HCT116 (cell line): ENCODE measurements at regions not wholly inside any gene's neighbourhood (a gene's known extent, or its start where the extent isn't known, plus 50 kb on each side); places are given as distances from the start of the nearest gene placed in this dataset.

ENCODE experiments used
- FOSL1 ChIP-seq: IDR thresholded peaks from 2 replicates; pipeline ENCODE4 v1.6.1; 2012; ENCODE audit warnings: low read depth
- POLR2A ChIP-seq: IDR thresholded peaks from 2 replicates; pipeline ENCODE4 v1.7.0; 2011; ENCODE audit warnings: borderline replicate concordance; ENCODE audit not compliant: insufficient read depth, insufficient read length; ENCODE audit errors: extremely low read depth
- POLR2AphosphoS5 ChIP-seq: IDR thresholded peaks from 2 replicates; pipeline ENCODE4 v1.6.1; 2011; ENCODE audit warnings: mild to moderate bottlenecking, low read depth, low read length, moderate library complexity
- YY1 ChIP-seq: IDR thresholded peaks from 2 replicates; pipeline ENCODE4 v1.6.1; 2011; ENCODE audit warnings: low read length, low read depth, moderate library complexity, mild to moderate bottlenecking; ENCODE audit not compliant: insufficient replicate concordance; ENCODE audit errors: extremely low read depth

- TF ChIP-seq POLR2AphosphoS5 (no peak), YY1 (no peak), POLR2A (no peak), FOSL1 (no peak)
These were observed 540.1 kb downstream of the MAFB start for GRCh38 chr20:40148886-40149285.
